GM12878 (cell line): ENCODE measurements at regions not wholly inside any gene's neighbourhood (a gene's known extent, or its start where the extent isn't known, plus 50 kb on each side); places are given as distances from the start of the nearest gene placed in this dataset.

Source experiments
- ATAC-seq: fragments of 200-7000 bp; cut with Tn5 transposase; 3 replicates; pipeline ENCODE4 v1.9.1; 2020; ENCODE audit warnings: mild to moderate bottlenecking, moderate library complexity
- BruUV-seq: library from RNA; stranded (reverse); fragments of 400-500 nt; replicated peaks from 2 replicates; lab custom pipeline; 2021; lab: Mats Ljungman, UMichigan
- CTCF ChIA-PET: fragments of 300-600 bp; sonication (Branson Sonifier 250); formaldehyde crosslinking; extraction: SDS; loops from one replicate; lab custom pipeline; 2021; ENCODE audit warnings: inconsistent platforms; lab: Yijun Ruan, JAX
- POLR2A ChIA-PET: fragments of 350-600 bp; formaldehyde crosslinking; extraction: SDS; loops from one replicate; lab custom pipeline; 2021; ENCODE audit warnings: inconsistent platforms; lab: Charles Lee
- RAD21 ChIA-PET: fragments of 300-600 bp; sonication (Branson Sonifier 250); formaldehyde crosslinking; loops from one replicate; lab custom pipeline; 2023; ENCODE audit warnings: antibody characterized with exemption; ENCODE audit not compliant: unreplicated experiment; lab: Charles Lee
- SMC1A ChIA-PET: fragments of 300-600 bp; sonication (Branson Sonifier 250); formaldehyde crosslinking; loops from one replicate; lab custom pipeline; 2023; ENCODE audit not compliant: unreplicated experiment, uncharacterized antibody; lab: Charles Lee
- DNase-seq: peaks from one replicate; pipeline ENCODE4 v3.0.0-alpha.2; 2011; ENCODE audit warnings: low read depth, low spot score
- FAIRE-seq: peaks from 3 replicates; lab custom pipeline; 2011; peaks lifted over from hg19 to GRCh38; lab: Jason Lieb, UNC
- H2AFZ ChIP-seq: 2 replicates; pipeline ENCODE4 v1.6.0; 2011; ENCODE audit warnings: low read depth, low read length, control low read depth; ENCODE audit not compliant: control insufficient read depth
- H3K27ac ChIP-seq: 2 replicates; pipeline ENCODE4 v1.5.1; 2011; ENCODE audit warnings: control low read depth; ENCODE audit not compliant: control insufficient read depth, insufficient read depth
- H3K27me3 ChIP-seq, 2 experiments: replicated peaks in 1 of 2; 2 replicates each; pipeline versions ENCODE4 v1.6.0 to v1.6.1; 2011; ENCODE audit warnings: low read length in 1 of 2; ENCODE audit not compliant: control insufficient read depth in 2 of 2, insufficient read depth in 2 of 2
- H3K36me3 ChIP-seq, 2 experiments: 2 replicates each; pipeline ENCODE4 v1.5.1; 2011; ENCODE audit warnings: low read length in 1 of 2; ENCODE audit not compliant: control insufficient read depth in 2 of 2, insufficient read depth in 2 of 2
- H3K4me1 ChIP-seq: 2 replicates; pipeline ENCODE4 v1.6.1; 2011; ENCODE audit warnings: mild to moderate bottlenecking, low read length, moderate library complexity, mixed read lengths; ENCODE audit not compliant: control insufficient read depth, insufficient read depth
- H3K4me2 ChIP-seq: 2 replicates; pipeline ENCODE4 v1.6.0; 2011; ENCODE audit warnings: control low read depth; ENCODE audit not compliant: control insufficient read depth, insufficient read depth
- H3K4me3 ChIP-seq: fragments of 200-600 bp; sonication (generic); 2 replicates; pipeline ENCODE4 v1.5.1; 2016
- H3K79me2 ChIP-seq: 2 replicates; pipeline ENCODE4 v1.6.0; 2011; ENCODE audit warnings: low read length; ENCODE audit not compliant: control insufficient read depth, insufficient read depth
- H3K9ac ChIP-seq: 2 replicates; pipeline ENCODE4 v1.8.0; 2011; ENCODE audit warnings: low read length, control low read depth, mixed read lengths; ENCODE audit not compliant: control insufficient read depth, insufficient read depth
- H3K9me3 ChIP-seq: replicated peaks from 3 replicates; pipeline ENCODE4 v1.5.1; 2011; ENCODE audit warnings: mild to moderate bottlenecking, low read length; ENCODE audit not compliant: control insufficient read depth, insufficient read depth
- H4K20me1 ChIP-seq: 2 replicates; pipeline ENCODE4 v1.6.0; 2011; ENCODE audit not compliant: control insufficient read depth, insufficient read depth
- BCLAF1 ChIP-seq: fragments of 450-650 bp; IDR thresholded peaks from 2 replicates; pipeline ENCODE4 v1.6.1; 2017; ENCODE audit warnings: antibody characterized with exemption, mild to moderate bottlenecking, moderate library complexity
- CEBPZ ChIP-seq: fragments of 150-350 bp; IDR thresholded peaks from 2 replicates; pipeline ENCODE4 v1.6.1; 2016; ENCODE audit warnings: low read depth, low read length
- PAX8 ChIP-seq: fragments of 450-650 bp; IDR thresholded peaks from 2 replicates; pipeline ENCODE4 v1.6.1; 2017; ENCODE audit warnings: mild to moderate bottlenecking, moderate library complexity
- WGBS: methylation state at CpG from one replicate; pipeline ENCODE4 v1.1.6; 2016; ENCODE audit warnings: low lambda C conversion rate; ENCODE audit not compliant: insufficient replicate concordance, insufficient coverage; ENCODE audit errors: missing lambda C conversion rate; 5-methylcytosine and 5-hydroxymethylcytosine counted together
- in situ Hi-C: fragments of 300-500 bp; cut with MboI; formaldehyde crosslinking; loops from 9 replicates; pipeline ENCODE4 v1.14.3; 2018; ENCODE audit warnings: mixed read lengths
- intact Hi-C: fragments of 100-400 bp; cut with micrococcal nuclease; formaldehyde crosslinking; loops from one replicate; pipeline ENCODE4 v1.14.2; 2022; ENCODE audit not compliant: unreplicated experiment

GRCh38 chr5:124663101-124663506 is 83.3 kb downstream of the ZNF608 start:
- no peak overlapping the region for H3K9ac ChIP-seq
- H3K79me2 ChIP-seq, result peaks cover 2% of the 10 kb centered on the region
- H3K36me3 ChIP-seq, result no peaks in the 10 kb centered on the region
- H3K4me1 ChIP-seq, result peaks cover 8% of the 10 kb centered on the region; the same call in 1 of the 2 replicates
- TF ChIP-seq CEBPZ, result no peak
- TF ChIP-seq PAX8, result no peak
- no peak for TF ChIP-seq BCLAF1
- no peak overlapping the region for H2AFZ ChIP-seq
- H3K27me3 ChIP-seq, result no peaks in the 10 kb centered on the region
- H3K9me3 ChIP-seq, result no peaks in the 10 kb centered on the region
- no peak for DNase-seq
- RAD21 ChIA-PET, result no interaction called here
- H3K27ac ChIP-seq, result no peak overlapping the region
- H3K4me3 ChIP-seq, result no peak overlapping the region
- no peak for ATAC-seq
- no peak overlapping the region for H3K4me2 ChIP-seq
- SMC1A ChIA-PET, result interaction anchor here (1.0 to 2.1 kb wide), 4 partner anchors 16 to 82 kb away, joined by 3 to 8 read pairs (median 4); no protein-coding TSS in a partner anchor
- BruUV-seq, result no TSS peak
- in situ Hi-C loops, result no loop called here
- no peaks in the 10 kb centered on the region for H4K20me1 ChIP-seq
- WGBS, result 78% methylated on average over 5 of the region's 5 CpGs
- FAIRE-seq, result no peak
- POLR2A ChIA-PET, result no interaction called here
- intact Hi-C loops, result no loop called here
- CTCF ChIA-PET, result interaction anchor here (1.4 kb wide), 1 partner anchor 20 kb away, joined by 4 read pairs; no protein-coding TSS in a partner anchor
